ENCODE measurements at regions not wholly inside any gene's neighbourhood (a gene's known extent, or its start where the extent isn't known, plus 50 kb on each side); places are given as distances from the start of the nearest gene placed in this dataset.

- DNase-seq (ENCODE audit: extremely low read depth, low read depth): no peak
- no peak for TF ChIP-seq CTCF (IDR thresholded peaks at IDR 0.05; ENCODE audit: low read depth, low read length)
Observed at GRCh38 chr20:24797745-24798655, 151.1 kb upstream of the CST7 start.

DNA sequence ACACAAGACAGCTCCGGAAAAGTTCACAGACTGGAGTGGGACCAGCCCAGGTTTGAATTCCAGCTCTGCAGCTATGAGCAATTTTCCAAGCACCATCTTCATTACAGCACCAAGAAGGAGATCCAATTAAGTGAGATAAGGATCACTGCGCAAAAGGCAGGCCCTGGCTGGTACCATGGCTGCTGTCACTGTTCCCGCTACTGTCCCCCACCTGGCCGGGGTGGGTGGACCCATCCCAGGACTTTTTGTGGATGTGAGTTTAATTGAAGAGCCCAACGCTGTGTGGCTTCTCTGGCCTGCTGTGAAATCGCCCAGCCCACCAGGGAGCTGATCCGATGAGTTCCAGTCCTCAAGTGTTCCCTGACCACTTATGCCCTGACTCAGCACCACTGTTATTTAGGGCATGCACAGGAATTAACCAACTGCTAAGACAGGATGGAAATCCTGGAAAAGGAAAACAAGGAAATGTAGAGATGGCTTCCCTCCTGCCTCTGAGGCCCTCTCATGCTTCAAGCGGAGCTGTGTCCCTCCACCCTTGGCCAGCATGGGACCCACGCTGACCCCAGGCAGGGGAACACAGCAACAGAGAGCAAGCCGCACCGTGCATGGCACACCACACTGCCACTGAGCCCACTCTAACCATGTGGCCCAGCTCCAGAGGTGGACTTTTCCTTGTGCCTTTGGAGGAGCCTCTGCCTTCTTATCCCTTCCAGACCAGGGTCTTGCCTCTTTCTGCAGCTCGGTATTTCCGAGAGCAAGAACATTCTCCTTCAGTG lies 150.0 kb upstream of the CST7 start:
- TF ChIP-seq CTCF (IDR thresholded peaks at IDR 0.05; ENCODE audit: low read depth, low read length): no peak
- DNase-seq (ENCODE audit: extremely low read depth, low read depth): no peak

- TF ChIP-seq CTCF (IDR thresholded peaks at IDR 0.05; ENCODE audit: low read depth, low read length): no peak
Observed at GRCh38 chr20:24799971-24800580, 149.0 kb upstream of the CST7 start.

GRCh38 chr20:24802286-24802820 lies 146.7 kb upstream of the CST7 start:
- no peak for TF ChIP-seq CTCF (IDR thresholded peaks at IDR 0.05; ENCODE audit: low read depth, low read length)
- no peak for DNase-seq (ENCODE audit: extremely low read depth, low read depth)

More at GRCh38 chr20:24799971-24800580, 149.0 kb upstream of the CST7 start:
- DNase-seq (ENCODE audit: extremely low read depth, low read depth): no peak

GRCh38 chr20:24804481-24805206 lies 144.4 kb upstream of the CST7 start:
- no peak for DNase-seq (ENCODE audit: extremely low read depth, low read depth)
- TF ChIP-seq CTCF (IDR thresholded peaks at IDR 0.05; ENCODE audit: low read depth, low read length): no peak

DNA sequence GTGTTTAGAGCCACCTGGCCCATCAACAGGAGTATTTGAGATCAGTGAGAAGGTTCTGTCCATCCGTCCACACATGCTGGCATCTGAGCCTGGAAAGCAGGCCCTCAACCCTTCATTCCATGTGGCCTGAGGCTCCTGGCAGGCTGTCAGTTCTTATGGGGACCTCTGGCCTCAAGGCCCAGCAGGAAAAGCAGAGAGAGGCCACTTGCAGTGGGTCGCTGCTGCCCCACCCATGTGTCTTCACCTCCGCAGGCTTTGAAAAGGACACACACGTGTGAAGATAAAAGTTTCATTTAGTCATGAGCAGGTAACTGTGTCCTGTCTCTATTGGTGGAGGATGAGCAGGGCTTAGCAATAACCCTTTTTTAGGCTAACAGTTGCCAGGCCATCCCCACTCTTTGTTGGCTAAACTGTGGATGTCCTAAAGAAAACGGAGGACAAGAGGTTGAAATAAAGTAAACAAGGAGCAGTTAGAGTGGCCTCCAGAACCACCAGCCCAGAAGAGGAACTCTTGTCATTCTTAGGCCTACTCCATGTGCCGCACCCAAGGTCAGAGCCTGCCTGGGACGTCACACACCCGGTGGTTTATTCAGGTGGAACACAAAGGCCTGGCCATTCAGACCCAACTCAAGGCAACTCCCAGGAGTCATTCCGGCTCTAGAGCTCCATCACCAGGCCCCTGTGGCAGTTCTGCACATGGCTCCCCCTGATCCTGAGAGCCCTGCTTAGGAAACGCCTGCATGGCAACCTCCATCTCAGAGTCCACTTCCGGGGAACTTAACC lies 143.4 kb upstream of the CST7 start:
- TF ChIP-seq CTCF (IDR thresholded peaks at IDR 0.05; ENCODE audit: low read depth, low read length): no peak
- no peak for DNase-seq (ENCODE audit: extremely low read depth, low read depth)

Data from AG09319 (cell line).